ENCODE measurements at regions not wholly inside any gene's neighbourhood (a gene's known extent, or its start where the extent isn't known, plus 50 kb on each side); places are given as distances from the start of the nearest gene placed in this dataset.

DNA sequence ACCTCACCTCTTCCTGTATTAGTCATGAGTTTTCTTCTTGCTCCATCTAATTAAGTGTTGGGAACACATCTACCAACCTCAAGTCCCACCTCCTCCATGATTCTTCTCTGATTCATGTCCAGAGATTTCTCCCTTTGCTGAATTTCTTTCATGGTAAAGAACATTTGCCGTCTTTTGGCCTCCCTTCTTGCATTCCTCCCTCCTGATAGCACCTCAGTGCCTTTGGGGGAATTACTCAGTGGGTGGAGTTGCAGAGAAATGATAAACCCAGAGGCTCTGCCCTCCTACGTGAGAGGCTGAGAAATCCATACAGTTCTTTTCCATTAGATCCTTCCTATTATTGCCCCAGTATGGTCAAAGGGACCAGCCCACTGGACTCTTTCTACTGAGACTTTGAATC is 651.9 kb downstream of the SLC4A3 start:
- TF ChIP-seq, protein P1, sequence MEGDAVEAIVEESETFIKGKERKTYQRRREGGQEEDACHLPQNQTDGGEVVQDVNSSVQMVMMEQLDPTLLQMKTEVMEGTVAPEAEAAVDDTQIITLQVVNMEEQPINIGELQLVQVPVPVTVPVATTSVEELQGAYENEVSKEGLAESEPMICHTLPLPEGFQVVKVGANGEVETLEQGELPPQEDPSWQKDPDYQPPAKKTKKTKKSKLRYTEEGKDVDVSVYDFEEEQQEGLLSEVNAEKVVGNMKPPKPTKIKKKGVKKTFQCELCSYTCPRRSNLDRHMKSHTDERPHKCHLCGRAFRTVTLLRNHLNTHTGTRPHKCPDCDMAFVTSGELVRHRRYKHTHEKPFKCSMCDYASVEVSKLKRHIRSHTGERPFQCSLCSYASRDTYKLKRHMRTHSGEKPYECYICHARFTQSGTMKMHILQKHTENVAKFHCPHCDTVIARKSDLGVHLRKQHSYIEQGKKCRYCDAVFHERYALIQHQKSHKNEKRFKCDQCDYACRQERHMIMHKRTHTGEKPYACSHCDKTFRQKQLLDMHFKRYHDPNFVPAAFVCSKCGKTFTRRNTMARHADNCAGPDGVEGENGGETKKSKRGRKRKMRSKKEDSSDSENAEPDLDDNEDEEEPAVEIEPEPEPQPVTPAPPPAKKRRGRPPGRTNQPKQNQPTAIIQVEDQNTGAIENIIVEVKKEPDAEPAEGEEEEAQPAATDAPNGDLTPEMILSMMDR (IDR thresholded peaks at IDR 0.05), result no peak
- no peak for ATAC-seq

GRCh38 chr2:220279840-220280239 is 652.4 kb downstream of the SLC4A3 start:
- intact Hi-C loops (cut with DNase I), result no loop called here
- no peak overlapping the region for H3K27ac ChIP-seq

More for the DNA sequence above, 651.9 kb downstream of the SLC4A3 start:
- intact Hi-C loops (cut with DNase I), result no loop called here
- DNase-seq, result no peak
- Histone ChIP-seq H3K36me3 (no peaks in the 10 kb centered on the region), H3K9me3 (no peaks in the 10 kb centered on the region), H3K4me1 (peaks cover 0 to 3% of the 10 kb centered on the region in 2 donors), H3K4me3 (no peak overlapping the region), H3K27ac (no peak overlapping the region), H3K27me3 (no peaks in the 10 kb centered on the region)

GRCh38 chr2:220280736-220281135 is 653.3 kb downstream of the SLC4A3 start:
- ATAC-seq, result no peak
- H3K27ac ChIP-seq, result no peak overlapping the region
- H3K27me3 ChIP-seq, result no peaks in the 10 kb centered on the region
- TF ChIP-seq, protein P1 (IDR thresholded peaks at IDR 0.05), result no peak
- H3K9me3 ChIP-seq, result no peaks in the 10 kb centered on the region
- no peak overlapping the region for H3K4me3 ChIP-seq
- no peak for DNase-seq
- intact Hi-C loops (cut with DNase I), result no loop called here
- H3K36me3 ChIP-seq, result no peaks in the 10 kb centered on the region
- peaks cover 0 to 3% of the 10 kb centered on the region in 2 donors for H3K4me1 ChIP-seq

More at GRCh38 chr2:220279840-220280239, 652.4 kb downstream of the SLC4A3 start:
- TF ChIP-seq, protein P1 (IDR thresholded peaks at IDR 0.05), result no peak
- ATAC-seq (no peak), DNase-seq (no peak)
- Histone ChIP-seq H3K27me3 (no peaks in the 10 kb centered on the region), H3K4me3 (no peak overlapping the region), H3K36me3 (no peaks in the 10 kb centered on the region), H3K4me1 (peaks cover 0 to 3% of the 10 kb centered on the region in 2 donors), H3K9me3 (no peaks in the 10 kb centered on the region)

DNA sequence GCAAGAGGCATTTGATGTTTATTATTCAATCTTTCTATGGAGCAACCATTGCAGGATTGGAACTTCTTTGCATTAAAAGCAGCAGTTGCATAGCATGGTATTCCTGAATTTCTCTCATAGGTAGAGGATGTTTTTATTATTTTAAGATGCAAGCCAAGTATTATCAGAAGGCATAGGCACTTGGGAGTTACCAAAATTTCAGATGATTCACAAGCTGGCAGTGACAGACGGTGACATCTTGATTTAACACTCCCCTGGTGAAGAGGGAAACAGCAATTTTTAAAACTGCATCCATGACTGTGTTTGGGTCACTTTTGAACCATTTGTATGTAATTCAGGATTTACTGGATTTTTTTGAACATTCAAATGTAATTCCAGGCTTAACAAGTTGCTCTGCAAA is 654.3 kb downstream of the SLC4A3 start:
- Histone ChIP-seq H3K4me3 (no peak overlapping the region), H3K36me3 (no peaks in the 10 kb centered on the region), H3K27me3 (no peaks in the 10 kb centered on the region), H3K9me3 (no peaks in the 10 kb centered on the region), H3K4me1 (peaks cover 0 to 2% of the 10 kb centered on the region in 2 donors), H3K27ac (no peak overlapping the region)
- ATAC-seq, result no peak
- TF ChIP-seq, protein P1 (IDR thresholded peaks at IDR 0.05), result no peak
- intact Hi-C loops (cut with DNase I), result no loop called here
- DNase-seq, result no peak

DNA sequence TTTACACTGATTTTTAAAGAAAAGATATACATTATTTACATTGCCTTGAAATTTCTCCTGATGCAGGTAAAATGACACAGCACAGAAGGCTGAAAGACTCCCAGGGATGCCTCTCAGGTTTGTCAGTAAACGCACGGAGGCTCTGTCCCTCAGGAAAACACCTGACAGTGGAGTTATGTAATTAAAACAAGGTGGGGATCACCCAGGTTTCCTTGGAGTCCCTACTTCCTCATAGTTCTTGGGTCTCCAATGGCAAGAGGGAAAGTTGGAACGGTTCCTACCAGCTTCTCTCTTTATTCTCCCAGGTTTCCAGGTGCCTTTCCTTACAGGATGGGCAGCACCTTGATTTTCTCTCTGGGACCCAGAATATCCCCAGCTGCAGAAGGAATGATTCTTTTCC is 654.8 kb downstream of the SLC4A3 start:
- DNase-seq (no peak), ATAC-seq (no peak)
- no peaks in the 10 kb centered on the region for H3K27me3 ChIP-seq
- no peak overlapping the region for H3K27ac ChIP-seq
- H3K4me3 ChIP-seq, result no peak overlapping the region
- intact Hi-C loops (cut with DNase I), result no loop called here
- H3K4me1 ChIP-seq, result no peaks in the 10 kb centered on the region
- H3K9me3 ChIP-seq, result no peaks in the 10 kb centered on the region
- no peaks in the 10 kb centered on the region for H3K36me3 ChIP-seq
- TF ChIP-seq, protein P1 (IDR thresholded peaks at IDR 0.05), result no peak
